ENCODE measurements at regions not wholly inside any gene's neighbourhood (a gene's known extent, or its start where the extent isn't known, plus 50 kb on each side); places are given as distances from the start of the nearest gene placed in this dataset.
"Not testable (repeated sequence)": the region's sequence is repeated elsewhere in the genome, so short reads cannot be mapped to it uniquely, and the experiment has no call there.

DNA sequence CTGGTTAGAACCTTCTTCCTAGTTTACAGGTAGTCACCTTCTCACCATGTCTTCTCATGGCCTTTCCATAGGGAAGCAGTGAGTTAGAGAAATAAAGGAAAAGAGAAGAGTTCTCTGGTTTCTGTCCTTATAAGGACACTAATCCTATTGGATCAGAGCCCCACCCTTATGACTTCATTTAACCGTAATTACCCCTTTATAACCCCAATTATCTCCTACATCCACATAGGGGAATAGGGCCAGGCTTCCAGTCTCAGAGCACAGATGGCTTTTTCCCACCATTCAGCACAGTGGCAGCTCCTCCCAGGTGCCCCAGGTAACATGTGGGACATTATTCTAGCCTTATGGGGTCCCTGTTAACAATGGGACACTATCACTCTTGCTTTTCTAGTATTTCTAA is 602.9 kb downstream of the RPIA start:
- TF ChIP-seq, protein P1, sequence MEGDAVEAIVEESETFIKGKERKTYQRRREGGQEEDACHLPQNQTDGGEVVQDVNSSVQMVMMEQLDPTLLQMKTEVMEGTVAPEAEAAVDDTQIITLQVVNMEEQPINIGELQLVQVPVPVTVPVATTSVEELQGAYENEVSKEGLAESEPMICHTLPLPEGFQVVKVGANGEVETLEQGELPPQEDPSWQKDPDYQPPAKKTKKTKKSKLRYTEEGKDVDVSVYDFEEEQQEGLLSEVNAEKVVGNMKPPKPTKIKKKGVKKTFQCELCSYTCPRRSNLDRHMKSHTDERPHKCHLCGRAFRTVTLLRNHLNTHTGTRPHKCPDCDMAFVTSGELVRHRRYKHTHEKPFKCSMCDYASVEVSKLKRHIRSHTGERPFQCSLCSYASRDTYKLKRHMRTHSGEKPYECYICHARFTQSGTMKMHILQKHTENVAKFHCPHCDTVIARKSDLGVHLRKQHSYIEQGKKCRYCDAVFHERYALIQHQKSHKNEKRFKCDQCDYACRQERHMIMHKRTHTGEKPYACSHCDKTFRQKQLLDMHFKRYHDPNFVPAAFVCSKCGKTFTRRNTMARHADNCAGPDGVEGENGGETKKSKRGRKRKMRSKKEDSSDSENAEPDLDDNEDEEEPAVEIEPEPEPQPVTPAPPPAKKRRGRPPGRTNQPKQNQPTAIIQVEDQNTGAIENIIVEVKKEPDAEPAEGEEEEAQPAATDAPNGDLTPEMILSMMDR (IDR thresholded peaks at IDR 0.05): not testable (repeated sequence)
- TF ChIP-seq POLR2A, EP300 (IDR thresholded peaks at IDR 0.05): not testable (repeated sequence)
